Neural cell (in vitro differentiated cells): ENCODE measurements at regions not wholly inside any gene's neighbourhood (a gene's known extent, or its start where the extent isn't known, plus 50 kb on each side); places are given as distances from the start of the nearest gene placed in this dataset.
"Not testable (repeated sequence)": the region's sequence is repeated elsewhere in the genome, so short reads cannot be mapped to it uniquely, and the experiment has no call there.

Experiments used
- H2AFZ ChIP-seq: fragments of 200-600, 300-800 bp; sonication (generic), shearing (Covaris generic); 2 replicates; pipeline ENCODE4 v1.6.0; 2014; ENCODE audit warnings: low read depth, mild to moderate bottlenecking, antibody characterized with exemption, low read length, moderate library complexity
- H3F3A ChIP-seq: fragments of 200-600 bp; shearing (Covaris generic); 2 replicates; pipeline ENCODE4 v1.6.1; 2016; ENCODE audit warnings: mild to moderate bottlenecking, moderate library complexity, mixed read lengths, antibody characterized with exemption, low read length; ENCODE audit not compliant: insufficient read depth, poor library complexity, severe bottlenecking
- H3K27ac ChIP-seq: fragments of 200-600, 300-800 bp; sonication (generic), shearing (Covaris generic); 2 replicates; pipeline ENCODE4 v1.5.1; 2014; ENCODE audit warnings: mild to moderate bottlenecking, low read length, moderate library complexity
- H3K27me3 ChIP-seq: fragments of 300-800, 200-600 bp; sonication (generic), shearing (Covaris generic); 2 replicates; pipeline ENCODE4 v1.6.0; 2014; ENCODE audit warnings: mild to moderate bottlenecking, low read depth, low read length, moderate library complexity; ENCODE audit not compliant: insufficient read depth
- H3K36me3 ChIP-seq: fragments of 300-800, 200-600 bp; sonication (generic), shearing (Covaris generic); 2 replicates; pipeline ENCODE4 v1.5.1; 2014; ENCODE audit warnings: mild to moderate bottlenecking, antibody characterized with exemption, low read length, moderate library complexity; ENCODE audit not compliant: insufficient read depth
- H3K4me2 ChIP-seq: fragments of 300-800, 200-600 bp; sonication (generic), shearing (Covaris generic); 2 replicates; pipeline ENCODE4 v1.6.0; 2014; ENCODE audit warnings: mild to moderate bottlenecking, low read length
- H3K4me3 ChIP-seq: fragments of 300-800, 200-600 bp; sonication (generic), shearing (Covaris generic); 2 replicates; pipeline ENCODE4 v1.5.1; 2014; ENCODE audit warnings: mild to moderate bottlenecking, low read length, moderate library complexity
- H3K79me2 ChIP-seq: fragments of 200-600 bp; shearing (Covaris generic); replicated peaks from 2 replicates; pipeline ENCODE4 v1.6.0; 2014; ENCODE audit warnings: mild to moderate bottlenecking, low read length, moderate library complexity; ENCODE audit not compliant: insufficient read depth
- H3K9ac ChIP-seq: fragments of 300-800, 200-600 bp; sonication (generic), shearing (Covaris generic); 2 replicates; pipeline ENCODE4 v1.6.1; 2016; ENCODE audit warnings: mild to moderate bottlenecking, low read length, mixed read lengths
- H3K9me2 ChIP-seq: fragments of 200-600 bp; shearing (Covaris generic); 2 replicates; pipeline ENCODE4 v1.6.1; 2016; ENCODE audit warnings: mild to moderate bottlenecking, low read length, mixed read lengths; ENCODE audit not compliant: insufficient read depth
- H3K9me3 ChIP-seq: fragments of 200-600, 300-800 bp; sonication (generic), shearing (Covaris generic); 2 replicates; pipeline ENCODE4 v1.6.1; 2016; ENCODE audit warnings: mild to moderate bottlenecking, mixed run types, low read length, moderate library complexity, mixed read lengths
- H4K20me1 ChIP-seq: fragments of 200-600 bp; shearing (Covaris generic); 2 replicates; pipeline ENCODE4 v1.6.1; 2016; ENCODE audit warnings: mild to moderate bottlenecking, mixed run types; ENCODE audit not compliant: insufficient read depth
- EP300 ChIP-seq: fragments of 450-650 bp; conservative IDR thresholded peaks from 2 replicates; pipeline ENCODE4 v1.6.1; 2014; ENCODE audit warnings: antibody characterized with exemption, mild to moderate bottlenecking, moderate library complexity; ENCODE audit not compliant: poor library complexity, severe bottlenecking
- EZH2 ChIP-seq: fragments of 200-600, 300-800 bp; shearing (Covaris generic), sonication (generic); IDR thresholded peaks from 2 replicates; pipeline ENCODE4 v1.6.1; 2014; ENCODE audit warnings: antibody characterized with exemption, low read length, borderline replicate concordance, mild to moderate bottlenecking; ENCODE audit not compliant: insufficient read depth, poor library complexity, severe bottlenecking
- MXI1 ChIP-seq: fragments of 450-650 bp; conservative IDR thresholded peaks from 2 replicates; pipeline ENCODE4 v1.6.1; 2014; ENCODE audit warnings: antibody characterized with exemption, mild to moderate bottlenecking; ENCODE audit not compliant: poor library complexity, severe bottlenecking
- POLR2AphosphoS5 ChIP-seq: IDR thresholded peaks from 2 replicates; pipeline ENCODE4 v1.6.1; 2012
- RAD21 ChIP-seq: fragments of 450-650 bp; conservative IDR thresholded peaks from 2 replicates; pipeline ENCODE4 v1.6.1; 2014; ENCODE audit warnings: antibody characterized with exemption, mild to moderate bottlenecking, moderate library complexity
- SMC3 ChIP-seq: fragments of 450-650 bp; conservative IDR thresholded peaks from 2 replicates; pipeline ENCODE4 v1.6.1; 2014; ENCODE audit warnings: antibody characterized with exemption, mild to moderate bottlenecking, moderate library complexity; ENCODE audit not compliant: poor library complexity
- TAF1 ChIP-seq: IDR thresholded peaks from 2 replicates; pipeline ENCODE4 v1.6.1; 2012; ENCODE audit warnings: low read depth
- TF ChIP-seq, protein P1 (sequence below): IDR thresholded peaks from 2 replicates; pipeline ENCODE4 v1.6.1; 2012; ENCODE audit warnings: borderline replicate concordance
- TF ChIP-seq, protein P2 (sequence below): fragments of 450-650 bp; IDR thresholded peaks from 2 replicates; pipeline ENCODE4 v1.5.1; 2014; ENCODE audit warnings: antibody characterized with exemption, mild to moderate bottlenecking, moderate library complexity; ENCODE audit not compliant: poor library complexity, severe bottlenecking

- H3K36me3 ChIP-seq, H3K9ac ChIP-seq, H3K4me2 ChIP-seq, H3F3A ChIP-seq, H3K4me3 ChIP-seq, H3K79me2 ChIP-seq, H3K27me3 ChIP-seq, H3K27ac ChIP-seq, H2AFZ ChIP-seq, H3K9me2 ChIP-seq, H4K20me1 ChIP-seq, H3K9me3 ChIP-seq: not testable (repeated sequence)
Observed at GRCh38 chr19:28540385-28540784, 672.6 kb downstream of the UQCRFS1 start.

- Histone ChIP-seq H3K79me2 (no peaks in the 10 kb centered on the region), H3K9ac (no peak overlapping the region), H3K27me3 (no peaks in the 10 kb centered on the region), H3K36me3 (no peaks in the 10 kb centered on the region), H3K4me2 (no peak overlapping the region), H4K20me1 (no peaks in the 10 kb centered on the region), H3K4me3 (no peak overlapping the region), H3K9me2 (no peaks in the 10 kb centered on the region), H2AFZ (no peak overlapping the region), H3K27ac (no peak overlapping the region), H3F3A (no peaks in the 10 kb centered on the region), H3K9me3 (no peaks in the 10 kb centered on the region)
- no peak for TF ChIP-seq EZH2
- no peak for TF ChIP-seq POLR2AphosphoS5
- no peak for TF ChIP-seq EP300
- TF ChIP-seq, protein P1, sequence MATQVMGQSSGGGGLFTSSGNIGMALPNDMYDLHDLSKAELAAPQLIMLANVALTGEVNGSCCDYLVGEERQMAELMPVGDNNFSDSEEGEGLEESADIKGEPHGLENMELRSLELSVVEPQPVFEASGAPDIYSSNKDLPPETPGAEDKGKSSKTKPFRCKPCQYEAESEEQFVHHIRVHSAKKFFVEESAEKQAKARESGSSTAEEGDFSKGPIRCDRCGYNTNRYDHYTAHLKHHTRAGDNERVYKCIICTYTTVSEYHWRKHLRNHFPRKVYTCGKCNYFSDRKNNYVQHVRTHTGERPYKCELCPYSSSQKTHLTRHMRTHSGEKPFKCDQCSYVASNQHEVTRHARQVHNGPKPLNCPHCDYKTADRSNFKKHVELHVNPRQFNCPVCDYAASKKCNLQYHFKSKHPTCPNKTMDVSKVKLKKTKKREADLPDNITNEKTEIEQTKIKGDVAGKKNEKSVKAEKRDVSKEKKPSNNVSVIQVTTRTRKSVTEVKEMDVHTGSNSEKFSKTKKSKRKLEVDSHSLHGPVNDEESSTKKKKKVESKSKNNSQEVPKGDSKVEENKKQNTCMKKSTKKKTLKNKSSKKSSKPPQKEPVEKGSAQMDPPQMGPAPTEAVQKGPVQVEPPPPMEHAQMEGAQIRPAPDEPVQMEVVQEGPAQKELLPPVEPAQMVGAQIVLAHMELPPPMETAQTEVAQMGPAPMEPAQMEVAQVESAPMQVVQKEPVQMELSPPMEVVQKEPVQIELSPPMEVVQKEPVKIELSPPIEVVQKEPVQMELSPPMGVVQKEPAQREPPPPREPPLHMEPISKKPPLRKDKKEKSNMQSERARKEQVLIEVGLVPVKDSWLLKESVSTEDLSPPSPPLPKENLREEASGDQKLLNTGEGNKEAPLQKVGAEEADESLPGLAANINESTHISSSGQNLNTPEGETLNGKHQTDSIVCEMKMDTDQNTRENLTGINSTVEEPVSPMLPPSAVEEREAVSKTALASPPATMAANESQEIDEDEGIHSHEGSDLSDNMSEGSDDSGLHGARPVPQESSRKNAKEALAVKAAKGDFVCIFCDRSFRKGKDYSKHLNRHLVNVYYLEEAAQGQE, result no peak
- no peak for TF ChIP-seq RAD21
- no peak for TF ChIP-seq TAF1
- no peak for TF ChIP-seq MXI1
- no peak for TF ChIP-seq SMC3
- TF ChIP-seq, protein P2, sequence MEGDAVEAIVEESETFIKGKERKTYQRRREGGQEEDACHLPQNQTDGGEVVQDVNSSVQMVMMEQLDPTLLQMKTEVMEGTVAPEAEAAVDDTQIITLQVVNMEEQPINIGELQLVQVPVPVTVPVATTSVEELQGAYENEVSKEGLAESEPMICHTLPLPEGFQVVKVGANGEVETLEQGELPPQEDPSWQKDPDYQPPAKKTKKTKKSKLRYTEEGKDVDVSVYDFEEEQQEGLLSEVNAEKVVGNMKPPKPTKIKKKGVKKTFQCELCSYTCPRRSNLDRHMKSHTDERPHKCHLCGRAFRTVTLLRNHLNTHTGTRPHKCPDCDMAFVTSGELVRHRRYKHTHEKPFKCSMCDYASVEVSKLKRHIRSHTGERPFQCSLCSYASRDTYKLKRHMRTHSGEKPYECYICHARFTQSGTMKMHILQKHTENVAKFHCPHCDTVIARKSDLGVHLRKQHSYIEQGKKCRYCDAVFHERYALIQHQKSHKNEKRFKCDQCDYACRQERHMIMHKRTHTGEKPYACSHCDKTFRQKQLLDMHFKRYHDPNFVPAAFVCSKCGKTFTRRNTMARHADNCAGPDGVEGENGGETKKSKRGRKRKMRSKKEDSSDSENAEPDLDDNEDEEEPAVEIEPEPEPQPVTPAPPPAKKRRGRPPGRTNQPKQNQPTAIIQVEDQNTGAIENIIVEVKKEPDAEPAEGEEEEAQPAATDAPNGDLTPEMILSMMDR, result no peak
Observed at GRCh38 chr19:28539759-28540158, 673.2 kb downstream of the UQCRFS1 start.

DNA sequence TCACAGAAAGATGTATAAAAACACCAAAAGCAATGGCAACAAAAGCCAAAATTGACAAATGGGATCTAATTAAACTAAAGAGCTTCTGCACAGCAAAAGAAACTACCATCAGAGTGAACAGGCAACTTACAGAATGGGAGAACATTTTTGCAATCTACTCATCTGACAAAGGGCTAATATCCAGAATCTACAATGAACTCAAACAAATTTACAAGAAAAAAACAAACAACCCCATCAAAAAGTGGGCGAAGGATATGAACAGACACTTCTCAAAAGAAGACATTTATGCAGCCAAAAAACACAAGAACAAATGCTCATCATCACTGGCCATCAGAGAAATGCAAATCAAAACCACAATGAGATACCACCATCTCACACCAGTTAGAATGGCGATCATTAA is 674.4 kb downstream of the UQCRFS1 start:
- H3K36me3 ChIP-seq, H3K4me3 ChIP-seq, H2AFZ ChIP-seq, H3K27me3 ChIP-seq, H4K20me1 ChIP-seq, H3K9me2 ChIP-seq, H3K9me3 ChIP-seq, H3K9ac ChIP-seq, H3K79me2 ChIP-seq, H3F3A ChIP-seq, H3K27ac ChIP-seq, H3K4me2 ChIP-seq: not testable (repeated sequence)
